EL (cell line): ENCODE measurements at regions not wholly inside any gene's neighbourhood (a gene's known extent, or its start where the extent isn't known, plus 50 kb on each side); places are given as distances from the start of the nearest gene placed in this dataset.
"Not testable (repeated sequence)": the region's sequence is repeated elsewhere in the genome, so short reads cannot be mapped to it uniquely, and the experiment has no call there.

Experiments used
- DNase-seq: peaks from one replicate; pipeline ENCODE4 v3.0.0-alpha.2; 2016

DNA sequence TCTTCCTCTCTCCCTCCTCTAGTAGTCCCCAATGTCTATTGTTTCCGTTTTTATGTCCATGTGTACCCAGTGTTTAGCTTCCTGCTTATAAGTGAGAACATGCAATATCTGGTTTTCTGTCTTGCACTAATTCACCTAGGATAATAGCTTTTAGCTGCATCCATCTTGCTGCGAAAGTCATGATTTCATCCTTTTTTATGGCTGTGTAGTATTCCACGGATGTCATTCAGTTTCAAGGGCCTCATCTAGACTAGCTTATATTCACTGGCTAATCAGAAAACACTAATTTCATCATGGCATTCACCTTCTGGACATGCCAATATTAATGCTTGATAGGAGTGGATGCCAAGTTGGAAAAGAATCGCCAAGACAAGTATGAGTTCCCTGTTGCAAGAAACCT lies 619.6 kb upstream of the AUTS2 start:
- no peak for DNase-seq

DNA sequence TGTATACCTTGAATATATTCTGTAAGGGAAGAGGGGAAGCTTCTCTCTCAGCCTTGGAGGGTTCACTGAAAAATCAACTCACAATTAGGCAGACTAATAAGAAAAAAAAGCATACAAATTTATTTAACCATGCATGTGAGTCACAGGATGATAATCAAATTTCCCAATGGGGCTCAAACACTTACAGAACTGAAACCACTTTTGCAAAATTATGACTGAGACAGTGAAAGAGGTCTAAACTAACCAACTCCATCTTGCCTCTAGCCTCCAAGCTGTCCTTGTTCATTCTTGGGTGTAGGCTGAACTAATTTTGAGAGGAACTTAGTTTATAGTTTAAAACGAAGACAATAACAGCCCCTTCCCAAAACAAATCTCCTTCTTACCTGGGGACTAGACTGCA lies 618.3 kb upstream of the AUTS2 start:
- no peak for DNase-seq

DNA sequence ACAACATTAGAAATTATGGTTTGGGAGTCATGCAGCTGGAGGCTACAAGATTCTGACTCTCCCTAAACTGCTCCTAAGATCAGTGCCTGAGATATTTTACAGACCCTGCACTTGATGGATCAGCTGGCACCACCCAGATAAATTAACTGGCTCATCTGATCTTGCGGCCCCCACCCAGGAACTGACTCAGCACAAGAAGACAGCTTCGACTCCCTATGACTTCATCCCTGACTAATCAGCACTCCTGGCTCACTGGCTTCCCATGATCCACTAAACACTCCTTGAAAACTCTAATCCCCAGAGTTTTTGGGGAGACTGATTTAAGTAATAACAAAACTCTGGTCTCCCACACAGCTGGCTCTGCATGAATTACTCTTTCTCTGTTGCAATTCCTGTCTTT lies 617.8 kb upstream of the AUTS2 start:
- not testable (repeated sequence) for DNase-seq

DNA sequence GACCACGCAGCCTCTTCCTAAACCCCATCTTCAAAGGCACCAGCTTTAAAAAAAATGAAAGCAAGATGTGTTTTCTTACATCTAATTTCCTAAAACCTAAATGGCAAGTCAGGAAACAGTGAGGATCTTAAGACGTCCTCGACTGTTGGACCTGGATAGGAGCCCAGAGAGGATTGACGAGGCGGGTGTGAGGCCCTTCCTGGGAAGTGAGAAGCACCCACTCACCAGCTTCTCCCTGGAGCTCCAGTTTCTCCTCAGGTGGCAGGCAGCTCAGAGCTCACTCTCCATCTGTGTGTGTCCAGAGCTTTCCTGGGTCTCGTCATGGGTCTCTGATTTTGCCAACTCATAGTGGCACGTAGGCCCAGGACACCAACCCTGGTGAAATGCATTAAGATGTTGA lies 614.0 kb upstream of the AUTS2 start:
- no peak for DNase-seq

DNA sequence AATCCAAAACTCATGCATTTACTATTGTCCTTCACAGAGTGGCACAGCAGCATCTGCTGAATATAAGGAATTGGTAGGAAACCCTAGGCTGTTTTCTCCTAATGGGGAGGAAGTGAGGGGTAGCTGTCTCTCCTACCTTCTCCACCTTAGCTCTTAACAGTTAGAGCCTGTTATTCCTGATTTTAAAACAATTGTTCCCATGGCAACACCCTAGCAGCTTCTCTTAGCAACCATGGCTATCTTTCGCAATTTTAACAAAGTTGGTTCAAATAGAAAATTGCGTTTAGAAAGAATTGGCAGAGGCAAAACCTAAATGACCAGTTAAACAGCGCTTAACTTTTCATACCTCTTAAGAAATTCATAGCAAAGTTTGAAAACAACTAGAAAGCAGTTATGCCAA lies 603.4 kb upstream of the AUTS2 start:
- no peak for DNase-seq

DNA sequence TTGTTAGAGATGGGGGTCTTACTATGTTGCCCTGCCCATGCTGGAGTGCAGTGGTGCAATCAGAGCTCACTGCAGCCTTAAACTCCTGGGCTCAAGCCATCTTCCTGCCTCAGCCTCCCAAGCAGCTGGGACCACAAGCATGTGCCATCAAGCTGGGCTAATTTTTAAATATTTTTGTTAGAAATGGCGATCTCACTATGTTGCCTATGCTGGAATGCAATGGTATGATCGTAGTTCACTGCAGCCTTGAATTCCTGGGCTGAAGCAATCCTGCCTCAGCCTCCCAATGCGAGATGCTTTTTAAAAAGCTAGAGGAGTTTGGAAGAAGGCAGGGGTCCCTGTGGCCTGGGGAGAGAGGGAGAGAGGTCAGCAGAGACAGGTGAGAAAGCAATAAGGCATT lies 600.1 kb upstream of the AUTS2 start:
- no peak for DNase-seq

DNA sequence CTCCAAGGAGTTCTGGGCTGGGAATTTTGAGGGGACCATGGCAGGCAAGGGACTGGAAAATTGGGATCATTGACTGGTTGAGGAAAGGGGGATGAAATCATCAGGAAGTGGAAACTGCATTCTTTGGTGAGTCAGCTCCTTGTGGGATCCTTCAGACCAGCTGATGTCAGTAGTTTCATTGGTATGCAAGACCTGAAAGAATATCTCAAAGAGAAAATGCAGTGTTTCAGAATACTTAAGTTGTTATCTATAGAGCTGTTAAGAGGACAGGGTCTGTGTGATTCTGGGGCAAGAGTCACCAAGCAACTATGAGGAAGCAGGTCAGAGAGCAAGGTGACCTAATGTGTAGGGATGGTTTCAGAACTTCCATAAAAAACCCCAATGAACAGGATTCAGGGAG lies 595.9 kb upstream of the AUTS2 start:
- DNase-seq, result peak; percentile 0

DNA sequence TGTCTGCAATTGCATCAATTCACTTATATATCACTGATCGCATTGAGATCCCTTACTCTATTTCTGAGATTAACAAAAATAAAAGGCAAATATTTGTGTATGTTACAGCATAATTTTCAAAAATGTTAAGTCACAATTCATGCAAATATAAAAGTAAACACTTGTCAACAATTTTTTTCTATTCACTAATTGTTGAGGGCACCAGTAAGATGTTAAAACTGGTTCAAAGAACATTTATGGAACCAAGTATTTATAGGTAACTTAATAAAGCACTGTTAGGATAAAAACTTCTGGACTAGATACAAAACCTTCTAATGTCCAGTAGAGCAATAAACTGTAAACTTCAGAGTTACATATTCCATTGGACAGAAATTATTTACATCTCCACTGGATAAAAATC lies 586.1 kb upstream of the AUTS2 start:
- DNase-seq, result no peak

DNA sequence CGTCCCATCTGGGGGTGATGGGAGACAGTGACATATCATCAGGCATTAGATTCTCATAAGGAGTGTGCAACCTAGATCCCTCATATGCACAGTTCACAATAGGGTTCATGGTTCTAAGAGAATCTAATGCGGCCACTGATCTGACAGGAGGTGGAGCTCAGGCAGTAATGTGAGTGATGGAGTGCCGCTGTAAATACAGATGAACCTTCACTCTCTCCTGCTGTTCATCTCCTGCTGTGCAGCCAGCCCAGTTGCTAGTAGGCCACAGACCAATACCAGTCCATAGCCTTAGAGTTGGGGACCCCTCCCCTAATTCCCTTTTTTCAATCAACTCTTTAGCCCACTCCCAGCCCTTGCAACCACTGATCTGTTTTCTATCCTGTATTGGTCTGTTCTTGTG lies 581.1 kb upstream of the AUTS2 start:
- DNase-seq, result no peak

DNA sequence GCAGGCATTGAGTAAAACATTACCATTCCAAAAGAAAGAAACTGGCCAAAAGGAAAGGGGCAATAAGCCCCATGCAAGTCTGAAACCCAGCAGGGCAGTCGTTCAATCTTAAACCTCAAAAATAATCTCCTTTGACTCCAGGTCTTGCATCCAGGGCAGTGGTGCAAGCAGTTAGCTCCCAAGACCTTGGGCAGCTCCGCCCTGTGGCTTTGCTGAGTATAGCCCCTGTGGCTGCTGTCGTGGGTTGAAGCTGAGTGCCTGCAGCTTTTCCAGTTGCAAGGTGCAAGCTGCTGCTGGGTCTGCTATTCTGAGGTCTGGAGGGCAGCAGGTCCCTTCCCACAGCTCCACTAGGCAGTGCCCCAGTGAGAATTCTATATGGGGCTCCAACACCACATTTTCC lies 580.1 kb upstream of the AUTS2 start:
- no peak for DNase-seq

DNA sequence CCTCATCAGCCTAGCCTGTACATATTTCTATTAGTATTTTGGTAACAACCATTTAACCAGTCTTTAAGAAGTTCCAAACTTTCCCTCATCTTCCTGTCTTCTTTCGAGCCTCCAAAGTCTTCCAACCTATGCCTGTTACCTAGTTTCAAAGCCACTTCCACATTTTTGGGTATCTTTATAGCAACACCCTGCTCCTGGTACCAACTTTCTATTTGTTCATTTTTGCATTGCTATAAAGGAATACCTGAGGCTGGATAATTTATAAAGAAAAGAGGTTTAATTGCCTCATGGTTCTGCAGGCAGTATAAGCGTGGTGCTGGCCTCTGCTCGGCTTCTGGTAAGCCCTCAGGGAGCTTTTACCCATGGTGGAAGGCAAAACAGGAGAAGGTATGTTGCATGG lies 578.8 kb upstream of the AUTS2 start:
- DNase-seq, result no peak

DNA sequence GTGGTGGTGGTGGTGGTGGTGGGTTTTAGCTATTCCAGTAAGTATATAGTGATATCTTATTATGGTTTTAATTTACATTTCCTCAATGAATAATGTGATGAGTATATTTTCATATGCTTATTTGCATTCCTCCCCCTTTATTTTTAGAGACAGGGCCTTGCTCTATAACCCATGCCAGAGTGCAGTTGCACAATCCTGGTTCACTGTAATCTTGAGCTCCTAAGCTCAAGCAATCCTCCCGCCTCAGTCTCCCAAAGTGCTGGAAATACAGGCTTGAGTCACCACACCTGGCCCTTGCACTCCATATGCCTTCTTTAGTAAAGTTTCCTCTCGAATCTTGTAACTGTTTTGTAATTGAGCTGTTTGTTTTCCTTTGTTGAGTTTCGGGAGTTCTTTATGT lies 577.7 kb upstream of the AUTS2 start:
- DNase-seq, result no peak

DNA sequence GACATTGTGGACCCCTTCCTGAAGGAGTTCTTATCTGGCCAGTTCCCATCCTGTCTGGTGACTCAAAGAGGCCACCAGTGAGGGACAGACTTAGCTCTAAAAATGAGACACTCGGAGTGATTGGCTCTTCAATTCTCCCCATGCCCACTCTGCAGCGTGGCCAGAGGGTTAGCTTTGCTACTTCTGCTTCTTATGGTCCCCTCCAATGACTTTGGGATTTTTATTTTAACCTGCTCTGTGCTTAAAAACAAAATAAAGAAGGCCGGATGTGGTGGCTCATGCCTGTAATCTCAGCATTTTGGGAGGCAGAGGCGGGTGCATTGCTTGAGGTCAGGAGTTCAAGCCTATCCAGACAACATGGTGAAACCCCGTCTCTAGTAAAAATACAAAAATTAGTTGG lies 573.0 kb upstream of the AUTS2 start:
- no peak for DNase-seq

DNA sequence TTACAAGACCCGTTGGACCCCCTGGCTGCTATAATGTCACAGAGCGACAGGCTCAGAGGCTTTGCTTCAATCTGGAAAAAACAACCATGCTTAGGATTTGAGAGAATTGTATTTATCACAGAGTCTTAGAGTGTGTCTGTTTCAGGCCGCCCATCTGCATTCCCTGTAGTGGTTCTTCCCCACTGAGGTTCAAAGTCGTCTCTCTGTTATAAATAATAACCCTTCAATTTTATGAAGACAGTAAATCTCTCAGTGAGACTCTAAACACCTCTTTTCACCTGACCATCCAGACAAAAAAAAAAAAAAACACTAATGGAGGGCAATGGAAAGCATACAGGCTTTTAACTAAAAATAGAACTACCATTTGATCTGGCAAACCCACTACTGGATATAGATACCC lies 565.4 kb upstream of the AUTS2 start:
- DNase-seq, result no peak

DNA sequence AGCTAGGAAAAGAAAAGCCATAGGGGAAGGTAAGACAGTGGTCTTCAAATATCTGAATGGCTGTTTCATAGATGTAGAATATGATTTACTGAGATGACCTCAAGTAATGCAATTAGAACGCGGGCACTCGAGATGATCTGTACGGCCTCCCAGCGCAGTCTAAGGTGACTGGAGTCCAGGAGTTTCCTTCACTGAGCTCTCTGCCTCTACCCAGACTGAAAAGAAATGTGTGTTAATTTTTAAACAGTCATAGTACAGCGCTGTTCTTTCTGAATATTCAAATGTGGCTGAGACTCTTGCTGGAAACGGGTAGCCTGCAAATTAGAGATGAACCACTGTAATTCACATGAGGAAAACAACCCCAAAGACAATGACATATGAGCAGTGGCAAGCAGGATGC lies 562.4 kb upstream of the AUTS2 start:
- DNase-seq, result no peak

DNA sequence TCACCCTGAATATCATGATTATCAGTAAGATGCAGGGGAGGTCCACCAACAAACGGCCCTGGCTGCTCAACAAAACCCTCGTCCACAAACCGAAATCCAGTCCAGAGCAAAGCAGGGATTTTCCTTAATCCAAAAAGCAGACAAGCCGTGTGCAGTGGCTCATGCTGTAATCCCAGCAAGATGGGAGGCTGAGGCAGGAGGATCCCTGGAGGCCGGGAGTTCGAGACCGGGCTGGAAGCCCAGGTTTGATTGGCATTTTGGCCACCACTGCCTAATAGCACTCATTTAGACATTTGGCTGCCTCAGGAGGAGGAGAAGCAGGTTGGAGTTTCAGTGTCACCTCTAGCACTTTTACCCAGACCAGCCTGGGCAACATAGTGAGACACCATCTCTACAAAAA lies 562.0 kb upstream of the AUTS2 start:
- no peak for DNase-seq

DNA sequence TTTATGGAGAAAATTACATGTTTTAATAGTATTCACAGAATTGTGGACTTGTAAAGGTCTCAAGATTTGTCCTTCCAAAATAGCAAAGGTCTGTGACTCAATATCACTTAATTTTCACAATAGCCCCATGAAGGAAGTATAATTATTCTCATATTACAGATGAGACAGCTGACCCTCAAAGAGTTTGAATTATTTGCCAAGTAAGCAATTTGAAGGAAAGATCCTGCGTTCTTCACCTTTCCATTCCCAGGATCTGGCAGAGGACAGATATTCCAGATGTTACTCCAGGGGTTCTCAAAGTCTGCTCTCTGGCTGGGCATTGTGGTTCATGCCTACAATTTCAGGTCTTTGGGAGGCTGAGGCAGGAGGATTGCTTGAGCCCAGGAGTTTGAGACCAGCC lies 559.4 kb upstream of the AUTS2 start:
- DNase-seq, result no peak

DNA sequence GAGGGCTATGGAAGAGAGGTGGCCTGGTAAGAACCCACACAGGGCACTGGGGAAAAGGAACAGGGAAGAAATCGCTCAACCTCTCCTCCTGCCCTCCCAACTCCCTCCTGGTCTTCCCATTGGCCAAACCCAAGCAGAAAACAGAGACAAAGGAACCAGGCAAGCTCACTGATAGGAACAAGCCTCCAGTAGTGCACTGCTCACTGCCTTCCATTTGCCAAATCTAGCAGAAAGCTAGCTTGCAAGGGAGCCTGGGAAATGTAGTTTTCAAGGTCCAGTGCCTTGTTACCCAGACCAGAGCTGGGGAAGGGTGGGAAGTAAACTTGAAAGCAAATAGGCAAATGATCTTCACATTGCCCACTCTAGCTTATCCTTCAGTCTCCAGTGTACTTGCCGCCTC lies 556.1 kb upstream of the AUTS2 start:
- DNase-seq, result no peak

DNA sequence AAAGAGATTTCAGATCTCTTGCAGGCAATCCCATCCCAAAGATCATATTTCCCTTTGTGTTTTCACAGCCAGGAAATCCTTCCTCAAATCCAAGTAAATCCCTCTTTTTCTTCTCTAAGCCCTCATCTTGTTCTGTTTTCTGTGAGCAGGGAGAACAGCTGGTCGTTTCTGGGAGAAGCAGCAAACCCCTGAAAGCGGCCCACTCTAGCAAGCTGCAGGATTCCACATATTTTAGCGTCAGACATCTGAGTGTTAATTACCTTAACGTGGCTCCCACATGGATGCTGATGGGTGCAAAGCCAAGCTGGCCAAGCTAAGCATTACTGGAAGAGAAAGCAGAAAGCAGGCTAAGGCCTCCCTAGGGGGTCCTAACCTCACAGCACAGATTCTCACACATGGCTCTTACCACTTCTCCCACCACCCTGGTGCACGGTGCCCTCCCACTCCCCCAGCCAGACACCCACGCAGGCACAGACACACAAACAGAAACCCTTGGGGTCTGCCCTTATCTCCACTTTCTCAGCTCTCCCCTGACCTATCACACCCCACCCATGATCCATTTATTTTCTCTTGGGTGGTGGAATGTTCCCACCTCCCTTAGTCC lies 551.0 kb upstream of the AUTS2 start:
- no peak for DNase-seq

DNA sequence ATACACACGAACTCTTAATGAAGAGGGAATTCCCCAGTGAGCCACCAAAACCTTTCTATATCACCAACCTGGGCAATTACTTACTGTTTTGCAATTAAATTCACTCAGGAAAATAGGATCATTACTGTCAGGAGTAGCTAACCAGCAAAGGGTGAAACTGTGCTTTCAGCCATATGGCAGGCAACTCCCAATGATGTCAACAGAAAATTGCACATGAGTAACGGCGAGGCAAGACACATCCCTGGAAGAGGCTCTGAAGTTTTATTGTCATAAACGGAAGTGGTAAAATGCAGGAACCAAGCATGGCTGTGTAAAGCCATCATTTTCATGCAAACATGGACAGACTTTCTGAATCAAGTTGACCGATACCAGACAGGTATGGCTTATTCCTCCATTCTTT lies 548.9 kb upstream of the AUTS2 start:
- DNase-seq, result no peak

DNA sequence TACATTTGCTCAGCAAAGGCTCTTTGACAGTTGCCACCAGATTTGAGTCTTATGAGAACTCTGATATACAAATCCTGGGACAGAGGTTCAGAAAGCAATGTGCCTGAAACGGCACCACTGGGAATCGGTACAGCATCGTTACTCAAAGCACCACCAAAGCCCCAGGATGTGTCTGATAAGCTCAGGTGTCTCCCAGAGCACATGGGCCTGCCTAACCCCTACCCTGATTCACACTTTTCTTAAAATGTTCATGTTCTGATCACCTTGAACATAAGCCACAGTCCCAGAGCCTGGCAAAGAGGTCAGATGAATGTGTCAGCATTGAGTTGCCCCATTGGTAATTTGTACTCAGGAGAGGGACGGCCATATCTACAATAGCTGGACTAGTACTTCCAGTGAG lies 545.8 kb upstream of the AUTS2 start:
- DNase-seq, result no peak

DNA sequence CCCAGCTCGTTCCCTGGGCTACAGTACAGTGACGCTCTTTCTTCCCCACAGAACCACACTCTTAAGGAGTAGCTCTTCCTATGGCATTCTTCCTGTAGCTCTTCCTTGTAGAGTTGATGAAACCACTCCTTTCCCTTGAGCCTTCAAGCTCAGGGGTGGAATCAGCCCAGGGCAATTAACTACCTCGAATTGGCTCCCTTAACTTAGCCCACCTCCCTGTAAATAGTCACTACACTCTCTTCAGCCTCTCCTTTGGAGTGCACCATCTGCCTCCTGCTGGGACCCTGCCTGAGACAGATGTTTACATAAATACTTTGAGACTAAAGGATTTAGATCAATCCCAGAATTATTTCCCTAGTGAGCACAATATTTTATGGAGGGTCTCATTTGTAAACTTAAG lies 537.8 kb upstream of the AUTS2 start:
- no peak for DNase-seq

DNA sequence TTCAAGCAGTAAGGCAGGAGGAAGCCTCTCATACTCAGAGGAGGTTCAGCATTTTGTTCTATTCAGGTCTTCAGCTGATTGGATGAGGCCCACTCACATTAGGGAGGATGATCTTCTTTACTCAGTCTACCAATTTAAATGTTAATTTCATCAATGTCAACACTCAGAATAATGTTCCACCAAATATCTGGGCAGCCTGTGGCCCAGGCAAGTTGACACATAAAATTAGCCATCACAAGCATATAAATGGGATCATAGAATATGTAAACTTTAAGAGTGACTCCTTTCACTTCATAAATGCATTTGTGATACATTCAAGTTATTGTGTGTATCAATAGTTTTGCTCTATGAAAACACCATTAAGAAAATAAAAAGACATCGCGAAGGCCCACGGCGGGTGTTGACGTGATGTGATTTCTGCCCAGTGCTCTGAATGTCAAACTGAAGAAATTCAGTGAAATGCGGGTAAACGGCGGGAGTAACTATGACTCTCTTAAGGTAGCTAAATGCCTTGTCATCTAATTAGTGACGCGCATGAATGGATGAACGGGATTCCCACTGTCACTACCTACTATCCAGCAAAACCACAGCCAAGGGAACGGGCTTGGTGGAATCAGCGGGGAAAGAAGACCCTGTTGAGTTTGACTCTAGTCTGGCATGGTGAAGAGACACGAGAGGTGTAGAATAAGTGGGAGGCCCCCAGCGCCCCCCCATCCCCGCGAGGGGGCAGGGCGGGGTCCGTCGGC lies 536.1 kb upstream of the AUTS2 start:
- DNase-seq, result no peak

DNA sequence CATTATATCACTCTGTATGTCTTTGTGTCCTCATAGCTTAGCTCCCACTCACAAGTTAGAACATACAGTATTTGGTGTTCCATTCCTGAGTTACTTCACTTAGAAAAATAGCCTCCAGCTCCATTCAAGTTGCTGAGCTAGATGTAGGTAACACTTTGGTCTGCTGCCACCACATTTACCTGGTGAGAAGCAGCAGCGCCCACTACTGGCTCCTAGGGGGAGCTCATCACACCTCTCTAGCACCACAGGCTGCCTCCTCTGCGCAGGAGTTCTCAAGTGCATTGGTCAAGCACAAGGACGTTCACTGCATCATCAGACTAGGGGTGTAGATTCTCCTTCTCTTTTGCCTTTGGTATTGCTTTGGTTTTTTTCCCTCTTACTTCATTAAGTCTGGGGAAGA lies 530.9 kb upstream of the AUTS2 start:
- no peak for DNase-seq

DNA sequence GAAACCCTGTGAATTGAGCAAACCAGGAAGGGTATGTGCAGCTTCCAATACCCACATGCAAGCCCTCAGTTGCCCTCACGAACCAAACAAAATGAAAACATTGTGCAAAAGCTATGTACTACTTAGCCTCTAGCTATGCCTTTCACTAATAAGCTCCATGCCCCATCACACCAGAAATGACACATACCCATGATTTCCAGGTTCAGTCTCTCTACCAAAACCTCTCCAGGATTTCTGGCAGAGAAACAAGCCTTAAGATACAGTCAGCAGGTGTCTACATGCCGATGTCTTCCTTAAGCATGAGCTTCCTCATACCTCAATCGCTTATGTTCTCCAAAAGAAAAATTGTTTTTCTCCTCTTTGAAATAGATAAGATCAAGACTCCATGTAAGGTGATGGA lies 527.8 kb upstream of the AUTS2 start:
- DNase-seq, result no peak
